Glomerular visceral epithelial cell (primary cell): ENCODE measurements at regions not wholly inside any gene's neighbourhood (a gene's known extent, or its start where the extent isn't known, plus 50 kb on each side); places are given as distances from the start of the nearest gene placed in this dataset.

Experiments
- DNase-seq: peaks from one replicate; pipeline ENCODE4 v3.0.0-alpha.2; 2016; ENCODE audit errors: extremely low spot score

- no peak for DNase-seq
Measured at GRCh38 chr2:196568506-196568905, 71.0 kb upstream of the CCDC150 start.

GRCh38 chr2:196584903-196585302, 54.6 kb upstream of the CCDC150 start:
- DNase-seq: no peak

GRCh38 chr2:196586511-196586991, 53.0 kb upstream of the CCDC150 start:
- DNase-seq: peak; percentile 89

- no peak for DNase-seq
Measured at GRCh38 chr2:196587056-196587455, 52.5 kb upstream of the CCDC150 start.

- no peak for DNase-seq
Measured at GRCh38 chr2:196587739-196588138, 51.8 kb upstream of the CCDC150 start.

- no peak for DNase-seq
Measured at GRCh38 chr2:196589419-196589818, 50.1 kb upstream of the CCDC150 start.
